ENCODE measurements at regions not wholly inside any gene's neighbourhood (a gene's known extent, or its start where the extent isn't known, plus 50 kb on each side); places are given as distances from the start of the nearest gene placed in this dataset.
"Not testable (repeated sequence)": the region's sequence is repeated elsewhere in the genome, so short reads cannot be mapped to it uniquely, and the experiment has no call there.

- no peak for DNase-seq
These were observed 210.3 kb downstream of the SREK1 start for GRCh38 chr5:66354422-66354821.

GRCh38 chr5:66356011-66356565 is 212.0 kb downstream of the SREK1 start:
- no peak for DNase-seq

DNA sequence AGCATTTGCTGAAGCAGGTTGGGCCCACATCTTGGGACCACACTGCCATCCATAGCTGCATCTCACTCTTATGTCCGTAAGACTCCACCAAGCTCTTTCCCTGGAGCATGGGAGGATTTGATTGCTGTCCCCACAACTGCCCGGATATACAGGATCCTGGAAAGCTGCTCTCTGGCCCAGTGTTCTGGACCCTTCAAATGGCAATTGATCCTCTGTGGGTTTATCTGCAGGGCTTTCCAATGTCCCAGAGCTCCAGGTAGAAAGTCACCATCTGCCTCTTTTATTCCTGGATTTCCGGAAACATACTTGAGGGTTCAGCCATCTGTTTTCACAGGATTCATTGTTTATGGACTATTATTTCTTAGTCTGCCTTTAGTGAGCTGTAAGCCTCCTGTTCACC is 214.6 kb downstream of the SREK1 start:
- DNase-seq = no peak

DNA sequence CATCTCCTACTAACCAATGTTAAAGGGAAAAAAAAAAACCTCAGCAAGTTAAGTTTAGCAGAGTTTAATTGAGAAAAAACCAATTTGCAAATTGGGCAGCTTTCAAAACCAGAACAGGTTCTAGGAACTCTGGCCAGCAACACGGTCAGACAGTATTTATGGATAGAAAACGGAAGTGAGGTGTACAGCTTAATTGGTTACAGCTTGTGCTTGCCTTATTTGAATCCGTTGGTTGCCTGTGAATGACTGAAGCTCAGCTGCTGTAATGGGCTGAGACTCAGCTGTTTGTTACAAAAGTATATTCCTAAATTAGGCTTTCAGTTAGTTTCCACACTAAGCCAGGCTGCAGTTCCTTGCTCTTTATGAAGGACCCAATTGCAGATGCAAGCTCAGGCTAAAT is 217.0 kb downstream of the SREK1 start:
- DNase-seq = no peak

DNA sequence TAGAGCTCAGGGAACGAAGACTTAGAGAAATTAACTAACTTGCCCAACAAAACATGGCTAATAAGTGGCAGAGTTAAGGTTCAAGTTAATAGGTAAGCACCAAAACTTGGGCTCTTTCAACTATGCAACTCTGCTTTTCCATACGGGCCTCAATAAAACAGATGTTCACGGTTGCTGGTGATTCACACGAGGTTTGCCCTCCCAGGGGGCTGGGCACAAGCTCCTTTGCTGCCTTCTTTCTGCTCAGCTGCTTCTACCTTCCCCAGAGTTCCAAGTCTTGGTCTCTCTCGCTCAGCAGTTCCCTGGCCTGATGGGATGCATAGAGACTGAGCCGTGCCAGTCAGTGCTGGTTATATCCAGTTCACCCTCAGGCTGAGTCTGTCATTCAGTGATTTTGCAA is 217.9 kb downstream of the SREK1 start:
- no peak for DNase-seq

- DNase-seq = no peak
These were observed 218.6 kb downstream of the SREK1 start for GRCh38 chr5:66362687-66363086.

DNA sequence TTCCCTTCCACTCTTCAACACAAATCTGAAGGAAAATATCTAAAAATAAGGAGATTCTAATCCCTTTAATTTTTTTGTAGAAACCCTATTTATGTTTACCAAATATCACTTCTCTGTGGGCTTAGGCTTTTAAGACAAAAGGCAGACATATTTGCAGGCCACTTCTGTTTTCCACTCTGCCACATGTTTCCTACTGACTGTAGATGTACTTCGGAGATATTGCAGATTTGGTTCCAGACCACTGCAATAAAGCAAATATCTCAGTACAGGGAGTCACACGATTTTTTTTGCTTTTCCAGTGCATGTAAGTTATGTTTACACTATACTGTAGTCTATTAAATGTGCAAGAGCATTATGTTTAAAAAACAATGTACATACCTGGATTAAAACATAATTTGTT is 219.0 kb downstream of the SREK1 start:
- DNase-seq = no peak

GRCh38 chr5:66364186-66364585 is 220.1 kb downstream of the SREK1 start:
- no peak for DNase-seq

- no peak for DNase-seq
These were observed 221.9 kb downstream of the SREK1 start for GRCh38 chr5:66365981-66366380.

- no peak for DNase-seq
These were observed 223.9 kb downstream of the SREK1 start for GRCh38 chr5:66367814-66368541.

GRCh38 chr5:66368811-66369210 is 224.7 kb downstream of the SREK1 start:
- DNase-seq = no peak

DNA sequence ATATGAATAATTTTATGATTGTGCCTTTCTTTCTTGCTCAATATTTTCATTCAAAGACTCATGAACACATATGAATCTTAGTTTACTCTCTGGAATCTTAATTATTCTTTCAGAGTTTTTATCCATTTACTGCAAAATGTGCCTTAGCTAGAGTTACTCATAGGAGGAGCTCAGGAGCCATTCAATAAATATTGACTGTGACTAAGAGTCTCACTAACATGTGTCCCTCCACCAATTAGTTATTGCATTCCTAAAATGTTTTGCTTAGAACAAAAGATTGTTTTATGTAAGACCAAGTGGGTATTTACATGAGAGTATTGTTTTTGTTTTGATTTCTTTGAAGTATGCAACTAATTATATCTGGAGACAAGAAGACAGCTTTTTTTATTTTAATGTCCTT is 218.4 kb upstream of the MAST4 start:
- no peak for DNase-seq

- no peak for DNase-seq
These were observed 217.8 kb upstream of the MAST4 start for GRCh38 chr5:66378407-66378806.

DNA sequence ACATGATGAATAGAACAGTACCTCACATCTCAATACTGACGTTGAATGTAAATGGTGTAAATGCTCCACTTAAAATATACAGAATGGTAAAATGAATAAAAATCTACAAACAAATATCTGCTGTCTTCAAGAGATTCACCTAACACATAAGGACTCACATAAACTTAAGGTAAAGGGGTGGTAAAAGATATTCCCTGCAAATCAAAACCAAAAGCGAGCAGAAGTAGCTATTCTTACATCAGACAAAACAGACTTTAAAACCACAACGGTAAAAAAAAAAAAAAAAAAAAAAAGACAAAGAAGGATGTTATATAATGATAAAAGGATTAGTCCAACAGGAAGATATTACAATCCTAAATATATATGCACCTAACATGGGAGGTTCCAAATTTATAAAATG is 214.0 kb upstream of the MAST4 start:
- DNase-seq = no peak

GRCh38 chr5:66405145-66405544 is 191.0 kb upstream of the MAST4 start:
- not testable (repeated sequence) for DNase-seq

GRCh38 chr5:66406761-66407336 is 189.3 kb upstream of the MAST4 start:
- no peak for DNase-seq

DNA sequence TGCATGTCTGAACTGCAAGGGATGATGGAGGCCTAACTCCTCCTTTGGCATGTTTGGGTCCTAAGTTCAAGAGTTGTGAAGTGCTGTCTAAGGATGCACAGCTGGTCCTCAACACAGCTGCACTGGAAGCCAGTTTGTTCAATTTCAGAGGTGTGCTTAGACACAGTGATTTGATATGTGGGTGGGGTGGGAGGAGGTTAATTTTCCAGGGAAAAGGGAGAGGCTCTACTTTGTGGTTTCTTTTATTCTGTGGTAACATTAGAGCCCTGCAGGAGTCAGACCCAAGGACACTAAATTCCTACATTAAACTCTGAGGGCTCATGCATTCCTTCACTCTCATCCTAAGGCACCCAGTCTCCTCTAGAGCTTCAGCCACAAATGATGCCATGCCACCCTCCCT is 188.4 kb upstream of the MAST4 start:
- DNase-seq = no peak

- no peak for DNase-seq
These were observed 187.6 kb upstream of the MAST4 start for GRCh38 chr5:66408576-66408975.

DNA sequence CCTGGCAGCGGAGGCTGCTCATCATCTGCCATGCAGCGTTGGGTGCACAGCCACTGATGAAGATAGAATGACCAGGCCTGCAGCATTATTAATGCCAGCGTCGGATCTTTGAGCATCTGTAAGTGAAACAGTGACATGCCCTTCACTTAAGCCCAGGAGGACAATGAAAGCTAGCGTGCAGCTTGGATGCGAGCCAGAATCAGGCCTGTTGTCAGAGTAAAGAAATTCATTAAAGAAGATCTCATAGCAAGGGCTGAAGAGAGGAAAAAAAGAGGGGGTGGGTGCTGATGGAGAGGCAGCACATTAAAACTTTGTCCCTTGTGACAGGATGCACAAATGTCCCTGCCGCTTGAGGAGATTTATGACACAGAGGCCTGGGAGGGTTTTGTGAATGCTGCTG is 186.1 kb upstream of the MAST4 start:
- no peak for DNase-seq

- DNase-seq = no peak
These were observed 184.5 kb upstream of the MAST4 start for GRCh38 chr5:66411701-66412100.

- DNase-seq = no peak
These were observed 182.3 kb upstream of the MAST4 start for GRCh38 chr5:66413931-66414330.

GRCh38 chr5:66415208-66415607 is 181.0 kb upstream of the MAST4 start:
- no peak for DNase-seq

- DNase-seq = no peak
These were observed 179.5 kb upstream of the MAST4 start for GRCh38 chr5:66416698-66417097.

DNA sequence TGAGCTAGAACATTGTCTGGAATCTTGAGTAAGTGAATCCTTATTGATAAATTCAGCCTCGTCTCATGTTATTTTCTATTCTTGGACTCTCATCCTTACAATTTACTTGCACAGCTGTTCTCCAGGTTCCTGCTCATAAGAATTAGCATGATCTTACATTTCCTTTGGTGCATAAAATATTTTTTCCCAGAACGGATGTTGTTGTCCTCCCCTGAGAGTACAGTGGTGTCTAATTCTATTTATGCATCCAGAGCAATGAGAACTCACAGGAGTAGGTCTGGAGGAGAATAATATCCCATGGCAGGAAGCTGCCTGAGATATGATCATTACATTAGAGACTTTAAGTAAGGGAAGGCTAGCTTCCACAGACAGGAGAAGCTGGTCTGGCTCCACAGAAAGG is 178.4 kb upstream of the MAST4 start:
- DNase-seq = no peak

DNA sequence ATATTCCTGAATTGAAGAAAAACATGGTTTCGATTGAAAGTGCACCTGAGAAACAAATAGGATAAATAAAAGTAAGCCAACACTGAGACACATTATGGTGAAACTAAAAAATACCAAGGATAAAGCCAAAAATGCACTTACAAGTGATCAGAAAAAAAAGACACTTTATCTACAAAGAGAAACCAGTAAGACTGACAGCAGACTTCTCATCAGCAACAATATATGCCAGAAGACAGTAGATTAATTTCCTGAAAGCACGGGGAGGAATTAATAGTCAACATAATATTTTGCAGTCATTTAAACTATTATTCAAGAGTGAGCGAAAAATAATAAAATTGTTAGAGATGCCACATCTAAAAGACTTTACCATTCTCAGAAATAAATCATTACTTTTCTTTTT is 172.7 kb upstream of the MAST4 start:
- DNase-seq = no peak

Data from midbrain (tissue), 1 donor.